K562 (cell line): ENCODE measurements at regions not wholly inside any gene's neighbourhood (a gene's known extent, or its start where the extent isn't known, plus 50 kb on each side); places are given as distances from the start of the nearest gene placed in this dataset.

ENCODE experiments used
- ATAC-seq: fragments of 200-7000 bp; cut with Tn5 transposase; 3 replicates; pipeline ENCODE4 v1.9.1; 2020; ENCODE audit warnings: moderate library complexity
- BruUV-seq: library from RNA; stranded (reverse); fragments of 400-500 nt; replicated peaks from 2 replicates; lab custom pipeline; 2021; lab: Mats Ljungman, UMichigan
- CTCF ChIA-PET: fragments of 300-600 bp; formaldehyde crosslinking; extraction: SDS; loops from one replicate; lab custom pipeline; 2021; ENCODE audit warnings: low intra/inter-chr PET ratio; lab: Yijun Ruan, JAX
- POLR2A ChIA-PET: fragments of 300-600, 350-650 bp; sonication (Branson Sonifier 250); formaldehyde crosslinking; extraction: SDS; loops from one replicate; lab custom pipeline; 2021; ENCODE audit warnings: antibody characterized with exemption, inconsistent platforms; lab: Yijun Ruan, JAX
- DNase-seq, 4 experiments: peaks; one replicate each; pipeline versions ENCODE4 v3.0.0 to v3.0.0-alpha.2; 2011 to 2018; ENCODE audit warnings: low spot score in 3 of 4, mixed read lengths in 3 of 4; ENCODE audit errors: extremely low read depth in 1 of 4
- FAIRE-seq: peaks from 2 replicates; lab custom pipeline; 2011; peaks lifted over from hg19 to GRCh38; lab: Jason Lieb, UNC
- H2AFZ ChIP-seq: 2 replicates; pipeline ENCODE4 v1.6.0; 2011; ENCODE audit warnings: low read depth, low read length, control low read depth, inconsistent platforms
- H3K27ac ChIP-seq: fragments of 200-600 bp; 3 replicates; pipeline ENCODE4 v1.8.0; 2011; ENCODE audit warnings: low read depth, mild to moderate bottlenecking, control low read depth, inconsistent platforms, low read length, moderate library complexity, mixed read lengths; ENCODE audit errors: extremely low read depth
- H3K27me3 ChIP-seq, 2 experiments: fragments of 300-600 bp in 1 of 2; 2 replicates in 1 of 2; 3 replicates in 1 of 2; pipeline versions ENCODE4 v1.6.0 to v1.8.0; 2011; ENCODE audit warnings: inconsistent platforms in 2 of 2, low read length in 2 of 2, mild to moderate bottlenecking in 1 of 2, mixed read lengths in 1 of 2, moderate library complexity in 1 of 2; ENCODE audit not compliant: control insufficient read depth in 2 of 2, insufficient read depth in 2 of 2
- H3K36me3 ChIP-seq: fragments of 300-600 bp; 3 replicates; pipeline ENCODE4 v1.8.0; 2011; ENCODE audit warnings: mild to moderate bottlenecking, low read length, inconsistent platforms; ENCODE audit not compliant: control insufficient read depth, insufficient read depth
- H3K4me1 ChIP-seq, 2 experiments: fragments of 200-600 bp in 1 of 2; replicated peaks in 1 of 2; 2 replicates in 1 of 2; 3 replicates in 1 of 2; pipeline versions ENCODE4 v1.5.1 to v1.8.0; 2011; ENCODE audit warnings: inconsistent platforms in 2 of 2, low read length in 2 of 2, mild to moderate bottlenecking in 1 of 2, mixed read lengths in 1 of 2, moderate library complexity in 1 of 2; ENCODE audit not compliant: control insufficient read depth in 2 of 2, insufficient read depth in 2 of 2
- H3K4me2 ChIP-seq: 2 replicates; pipeline ENCODE4 v1.6.1; 2011; ENCODE audit warnings: low read length, control low read depth, inconsistent platforms, mixed read lengths; ENCODE audit not compliant: insufficient read depth
- H3K4me3 ChIP-seq: fragments of 200-600 bp; sonication (generic), shearing (Covaris generic); 2 replicates; pipeline ENCODE4 v1.5.1; 2016; ENCODE audit warnings: control low read depth, inconsistent platforms
- H3K79me2 ChIP-seq: fragments of 200-600 bp; 3 replicates; pipeline ENCODE4 v1.8.0; 2011; ENCODE audit warnings: low read length, inconsistent platforms; ENCODE audit not compliant: control insufficient read depth, insufficient read depth
- H3K9ac ChIP-seq, 2 experiments: 2 replicates each; pipeline versions ENCODE4 v1.6.0 to v1.6.1; 2011; ENCODE audit warnings: low read depth in 2 of 2, low read length in 2 of 2, control low read depth in 1 of 2, inconsistent platforms in 1 of 2, mild to moderate bottlenecking in 1 of 2, mixed read lengths in 1 of 2; ENCODE audit not compliant: insufficient read depth in 1 of 2
- H3K9me1 ChIP-seq: one replicate; pipeline ENCODE4 v1.6.0; 2011; ENCODE audit warnings: inconsistent platforms, mild to moderate bottlenecking, low read length, moderate library complexity; ENCODE audit not compliant: control insufficient read depth, insufficient read depth
- H3K9me3 ChIP-seq: replicated peaks from 2 replicates; pipeline ENCODE4 v1.5.1; 2011; ENCODE audit warnings: low read depth, low read length, inconsistent platforms; ENCODE audit not compliant: control insufficient read depth, insufficient read depth
- H4K20me1 ChIP-seq: replicated peaks from 2 replicates; pipeline ENCODE4 v1.6.1; 2011; ENCODE audit warnings: low read length, inconsistent platforms, mixed read lengths; ENCODE audit not compliant: control insufficient read depth, insufficient read depth
- ARID4B ChIP-seq: sonication (generic); formaldehyde crosslinking; IDR thresholded peaks from 2 replicates; pipeline ENCODE4 v1.8.0; 2022; ENCODE audit warnings: mild to moderate bottlenecking, missing genetic modification reagents
- COPS2 ChIP-seq: fragments of 450-650 bp; conservative IDR thresholded peaks from 2 replicates; pipeline ENCODE4 v1.6.1; 2016; ENCODE audit warnings: mild to moderate bottlenecking, moderate library complexity
- ESRRB ChIP-seq: fragments of 250-450 bp; sonication (Bioruptor Pico); IDR thresholded peaks from 2 replicates; pipeline ENCODE4 v1.5.0; 2020; ENCODE audit warnings: mild to moderate bottlenecking, moderate library complexity, borderline replicate concordance
- GTF3C2 ChIP-seq: IDR thresholded peaks from 3 replicates; pipeline ENCODE4 v1.6.1; 2011; ENCODE audit warnings: borderline replicate concordance, mild to moderate bottlenecking, moderate library complexity; ENCODE audit not compliant: insufficient read length; ENCODE audit errors: extremely low read depth
- HES1 ChIP-seq: fragments of 450-650 bp; IDR thresholded peaks from 2 replicates; pipeline ENCODE4 v1.6.1; 2016; ENCODE audit warnings: low read depth, mild to moderate bottlenecking, moderate library complexity
- NR1H2 ChIP-seq: sonication (generic); formaldehyde crosslinking; IDR thresholded peaks from 2 replicates; pipeline ENCODE4 v1.4.0; 2020; ENCODE audit warnings: mild to moderate bottlenecking, missing genetic modification reagents
- RFX7 ChIP-seq: fragments of 250-450 bp; sonication (Bioruptor Pico); IDR thresholded peaks from 2 replicates; pipeline ENCODE4 v1.5.1; 2021; ENCODE audit warnings: mild to moderate bottlenecking
- XRCC3 ChIP-seq: fragments of 450-650 bp; IDR thresholded peaks from 2 replicates; pipeline ENCODE4 v1.6.1; 2017; ENCODE audit warnings: mild to moderate bottlenecking, moderate library complexity
- ZBED1 ChIP-seq: IDR thresholded peaks from 2 replicates; pipeline ENCODE4 v1.6.1; 2014
- ZBTB33 ChIP-seq: sonication (generic); formaldehyde crosslinking; IDR thresholded peaks from 2 replicates; pipeline ENCODE4 v1.8.1; 2023; ENCODE audit warnings: mild to moderate bottlenecking, missing genetic modification reagents
- WGBS: fragments of 100-300 bp; shearing (Covaris generic); methylation state at CpG from one replicate; pipeline ENCODE4 v1.1.6; 2016; ENCODE audit warnings: low coverage, mixed read lengths; ENCODE audit not compliant: insufficient coverage; ENCODE audit errors: missing lambda C conversion rate; 5-methylcytosine and 5-hydroxymethylcytosine counted together
- in situ Hi-C: fragments of 300-500 bp; cut with MboI; formaldehyde crosslinking; loops from 4 replicates; pipeline ENCODE4 v1.15.0; 2018; ENCODE audit warnings: inconsistent platforms, mixed read lengths
- intact Hi-C: fragments of 100-400 bp; cut with micrococcal nuclease; formaldehyde crosslinking; loops from 2 replicates; pipeline ENCODE4 v1.14.2; 2022

- CTCF ChIA-PET: no interaction called here
- H2AFZ ChIP-seq: no peak overlapping the region
- no peak overlapping the region for H3K27ac ChIP-seq
- H3K79me2 ChIP-seq: no peaks in the 10 kb centered on the region
- no peak overlapping the region for H3K9ac ChIP-seq
- H3K4me3 ChIP-seq: no peak overlapping the region
- BruUV-seq: no TSS peak
- no peaks in the 10 kb centered on the region for H3K27me3 ChIP-seq
- 0% methylated on average over 2 of the region's 3 CpGs for WGBS
- ATAC-seq (no peak), DNase-seq (no peak), FAIRE-seq (no peak)
- no peak overlapping the region for H3K4me2 ChIP-seq
- no peaks in the 10 kb centered on the region for H4K20me1 ChIP-seq
- in situ Hi-C loops (no loop called here), intact Hi-C loops (no loop called here)
- H3K36me3 ChIP-seq: no peaks in the 10 kb centered on the region
- H3K9me3 ChIP-seq: no peaks in the 10 kb centered on the region
- POLR2A ChIA-PET: no interaction called here
- no peaks in the 10 kb centered on the region for H3K9me1 ChIP-seq
- no peaks in the 10 kb centered on the region for H3K4me1 ChIP-seq
- no peak for TF ChIP-seq XRCC3
- no peak for TF ChIP-seq ZBTB33 (CRISPR knock-in tag)
- TF ChIP-seq NR1H2 (CRISPR knock-in tag): no peak
- no peak for TF ChIP-seq ESRRB (CRISPR knock-in tag)
- TF ChIP-seq GTF3C2: no peak
- no peak for TF ChIP-seq ZBED1
- no peak for TF ChIP-seq HES1
- TF ChIP-seq ARID4B: no peak
- no peak for TF ChIP-seq RFX7 (CRISPR knock-in tag)
- no peak for TF ChIP-seq COPS2
Measured at GRCh38 chrX:67961516-67961915, 417.7 kb downstream of the AR start.
